Omental fat pad (tissue), 3 donors: ENCODE measurements at regions not wholly inside any gene's neighbourhood (a gene's known extent, or its start where the extent isn't known, plus 50 kb on each side); places are given as distances from the start of the nearest gene placed in this dataset.

Source experiments
- ATAC-seq: fragments of 150-250 bp; one replicate; pipeline ENCODE4 v1.9.1; 2016; ENCODE audit warnings: mild to moderate bottlenecking, moderate library complexity; ENCODE audit not compliant: low FRiP score
- DNase-seq: peaks from one replicate; pipeline ENCODE4 v3.0.0-alpha.2; 2019; ENCODE audit warnings: low spot score
- TF ChIP-seq, protein P1 (sequence below), 3 donors: fragments of 450-650 bp; IDR thresholded peaks; one replicate each; pipeline ENCODE4 v1.5.1; 2016 to 2017; ENCODE audit warnings: antibody characterized with exemption in 3 of 3, mild to moderate bottlenecking in 3 of 3, moderate library complexity in 2 of 3

DNA sequence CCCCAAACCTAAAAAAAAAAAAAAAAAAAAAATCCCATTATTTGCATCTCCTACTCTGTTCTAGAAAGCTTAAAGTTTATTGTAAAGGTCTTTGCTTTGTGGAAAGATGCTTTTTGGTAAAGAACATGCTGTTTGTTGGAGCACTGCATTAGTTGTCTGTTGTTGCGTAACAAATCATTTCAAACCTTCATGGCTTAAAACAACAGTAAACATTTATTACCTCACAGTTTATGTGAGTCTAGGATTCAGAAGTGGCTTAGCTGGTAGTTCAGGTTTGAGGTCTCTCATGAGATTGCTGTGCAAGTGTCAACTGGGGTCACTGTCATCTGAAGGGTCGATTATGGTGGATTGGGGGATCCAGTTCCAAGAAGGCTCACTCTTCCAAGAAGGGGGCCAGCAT, 155.2 kb upstream of the ZFP64 start:
- ATAC-seq (no peak), DNase-seq (no peak)
- TF ChIP-seq, protein P1, sequence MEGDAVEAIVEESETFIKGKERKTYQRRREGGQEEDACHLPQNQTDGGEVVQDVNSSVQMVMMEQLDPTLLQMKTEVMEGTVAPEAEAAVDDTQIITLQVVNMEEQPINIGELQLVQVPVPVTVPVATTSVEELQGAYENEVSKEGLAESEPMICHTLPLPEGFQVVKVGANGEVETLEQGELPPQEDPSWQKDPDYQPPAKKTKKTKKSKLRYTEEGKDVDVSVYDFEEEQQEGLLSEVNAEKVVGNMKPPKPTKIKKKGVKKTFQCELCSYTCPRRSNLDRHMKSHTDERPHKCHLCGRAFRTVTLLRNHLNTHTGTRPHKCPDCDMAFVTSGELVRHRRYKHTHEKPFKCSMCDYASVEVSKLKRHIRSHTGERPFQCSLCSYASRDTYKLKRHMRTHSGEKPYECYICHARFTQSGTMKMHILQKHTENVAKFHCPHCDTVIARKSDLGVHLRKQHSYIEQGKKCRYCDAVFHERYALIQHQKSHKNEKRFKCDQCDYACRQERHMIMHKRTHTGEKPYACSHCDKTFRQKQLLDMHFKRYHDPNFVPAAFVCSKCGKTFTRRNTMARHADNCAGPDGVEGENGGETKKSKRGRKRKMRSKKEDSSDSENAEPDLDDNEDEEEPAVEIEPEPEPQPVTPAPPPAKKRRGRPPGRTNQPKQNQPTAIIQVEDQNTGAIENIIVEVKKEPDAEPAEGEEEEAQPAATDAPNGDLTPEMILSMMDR (IDR thresholded peaks at IDR 0.05): no peak

DNA sequence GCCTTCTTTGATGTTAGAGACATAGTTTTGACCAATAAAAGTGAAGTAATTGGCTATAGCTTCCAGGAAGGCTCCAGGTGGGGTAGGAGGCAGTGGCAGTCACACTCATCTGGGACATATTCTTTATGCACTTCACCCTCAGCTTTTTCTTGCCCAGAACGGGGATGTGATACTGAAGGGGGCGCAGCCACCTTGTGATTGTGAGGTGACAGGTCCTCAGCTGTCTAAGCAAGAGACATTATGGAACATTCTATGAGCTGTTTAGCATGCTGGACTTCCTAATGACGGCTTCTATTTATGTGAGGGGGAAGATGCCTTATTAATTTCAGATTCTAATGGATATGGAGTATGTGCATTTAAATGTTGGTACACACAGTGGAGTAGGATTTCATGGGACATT, 151.3 kb upstream of the ZFP64 start:
- TF ChIP-seq, protein P1 (IDR thresholded peaks at IDR 0.05): no peak
- DNase-seq (no peak), ATAC-seq (no peak)

DNA sequence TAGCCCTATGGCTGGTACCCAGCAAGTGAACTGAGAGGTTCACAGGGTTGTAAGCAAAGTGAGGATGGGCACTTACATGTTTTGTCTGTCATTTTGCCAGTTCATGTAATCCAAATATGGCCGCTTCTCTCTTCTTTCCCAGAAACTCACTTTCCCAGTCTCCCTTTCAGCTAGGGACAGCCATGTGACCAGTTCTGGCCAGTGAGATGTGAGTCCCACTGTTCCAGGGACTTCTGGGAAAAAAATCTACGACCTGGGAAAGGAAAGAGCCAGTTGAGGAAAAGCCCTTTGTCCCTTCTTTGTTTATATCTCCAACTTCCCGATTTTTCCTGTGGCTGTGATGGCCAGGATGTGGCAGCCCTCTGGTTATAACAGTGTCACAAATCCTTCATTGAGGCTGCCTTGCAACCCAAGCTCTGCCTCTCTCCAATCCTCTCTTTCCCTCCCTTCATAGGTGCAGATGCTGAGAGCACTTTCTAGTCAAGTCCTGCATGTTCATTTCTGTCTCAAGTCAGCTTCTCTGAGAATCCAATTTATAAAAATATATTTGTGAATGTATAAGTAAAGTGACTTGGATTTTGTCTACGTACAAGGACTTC, 148.6 kb upstream of the ZFP64 start:
- TF ChIP-seq, protein P1 (IDR thresholded peaks at IDR 0.05): no peak
- DNase-seq: no peak

DNA sequence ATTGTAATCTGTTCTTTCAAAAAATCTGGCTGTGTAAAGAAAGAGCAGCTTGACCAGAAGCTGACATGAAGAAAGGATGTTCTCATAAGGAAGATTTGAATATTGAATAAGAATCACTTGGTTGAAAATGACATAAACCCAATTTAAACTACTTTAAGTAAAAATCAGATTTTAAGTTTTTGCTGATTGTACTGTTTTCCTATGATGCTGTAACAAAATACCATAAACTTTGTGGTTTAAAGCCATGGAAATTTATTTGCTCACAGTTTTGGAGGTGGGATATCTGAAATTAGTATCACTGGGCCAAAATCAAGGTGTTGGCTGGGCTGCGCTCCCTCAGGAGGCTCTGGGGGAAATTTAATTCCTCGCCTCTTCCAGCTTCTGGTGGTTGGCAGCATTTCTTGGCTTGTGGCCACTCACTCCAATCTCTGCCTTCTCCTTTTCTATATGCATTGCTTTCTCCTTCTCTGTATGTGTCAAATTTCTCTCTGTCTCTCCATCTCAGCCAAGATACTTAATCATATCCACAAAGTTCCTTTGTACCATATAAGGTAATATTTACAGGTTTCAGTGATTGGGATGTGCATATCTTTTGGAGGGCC, 141.2 kb upstream of the ZFP64 start:
- TF ChIP-seq, protein P1 (IDR thresholded peaks at IDR 0.05): no peak
- DNase-seq (no peak), ATAC-seq (no peak)

More for the DNA sequence above, 148.6 kb upstream of the ZFP64 start:
- no peak for ATAC-seq

DNA sequence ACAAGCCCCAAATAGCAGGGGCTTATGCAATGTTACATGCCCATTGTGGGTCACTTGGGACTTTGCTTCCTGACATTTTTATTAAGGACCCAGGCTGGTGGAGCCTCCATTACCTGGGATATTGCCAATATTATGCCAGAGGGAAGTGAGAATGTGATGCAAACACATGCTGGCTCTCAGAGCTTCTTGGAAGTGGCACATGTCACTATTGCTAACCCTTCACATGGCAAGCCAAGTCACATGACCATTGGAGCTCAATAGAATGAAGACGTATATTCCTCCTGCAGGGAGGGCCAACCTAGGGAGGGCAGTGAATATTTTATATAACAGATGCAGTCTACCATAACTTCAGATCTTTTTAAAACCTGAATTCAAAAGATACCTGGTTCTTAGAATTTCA, 140.7 kb upstream of the ZFP64 start:
- DNase-seq (no peak), ATAC-seq (no peak)
- TF ChIP-seq, protein P1 (IDR thresholded peaks at IDR 0.05): no peak

DNA sequence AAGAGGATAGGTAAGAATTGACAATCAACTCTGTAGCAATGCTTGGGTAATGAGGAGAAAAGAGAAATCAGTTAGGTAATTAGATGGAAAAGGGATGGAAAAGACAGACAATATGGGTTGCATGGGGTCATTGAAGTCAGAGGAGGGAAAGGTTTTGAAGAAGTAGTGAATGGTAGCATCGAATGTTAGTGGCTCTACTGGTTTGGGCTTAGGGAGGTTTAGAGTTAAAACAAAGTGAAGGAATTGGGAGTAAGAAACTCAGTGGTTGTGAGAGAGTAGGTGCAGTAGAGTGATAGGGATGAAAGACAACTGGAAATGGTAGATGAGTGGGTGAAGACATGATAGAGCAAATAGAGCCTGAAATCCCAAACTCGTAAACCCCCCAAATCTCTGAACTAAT, 140.1 kb upstream of the ZFP64 start:
- DNase-seq (no peak), ATAC-seq (no peak)
- TF ChIP-seq, protein P1 (IDR thresholded peaks at IDR 0.05): no peak

DNA sequence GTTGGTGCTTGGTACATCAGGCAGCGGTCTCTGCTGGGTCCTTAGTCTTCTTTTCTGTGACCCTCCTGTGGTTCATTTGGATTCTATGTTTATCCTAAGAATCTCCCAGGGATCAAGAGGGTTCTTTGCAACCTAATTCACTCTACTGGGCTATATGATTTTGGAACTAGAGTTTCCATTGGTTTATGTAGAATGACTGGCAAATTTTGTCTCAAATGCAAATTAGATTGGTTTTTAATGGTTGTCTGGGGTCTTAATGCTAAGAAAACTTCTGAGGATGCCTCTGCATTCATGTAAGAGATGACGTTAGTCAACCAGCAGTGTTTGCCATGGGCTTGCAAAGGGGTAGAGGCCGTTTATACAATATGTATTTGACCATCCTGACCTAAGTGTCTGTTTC, 129.8 kb upstream of the ZFP64 start:
- DNase-seq (no peak), ATAC-seq (no peak)
- TF ChIP-seq, protein P1 (IDR thresholded peaks at IDR 0.05): no peak
